Stimulated activated CD8-positive, alpha-beta memory T cell treated with anti-CD3 and anti-CD28 coated beads, Interleukin-12 subunit alpha, Interleukin-12 subunit beta, amount 100 ng/mL, for 24 hours (primary cell): ENCODE measurements at regions not wholly inside any gene's neighbourhood (a gene's known extent, or its start where the extent isn't known, plus 50 kb on each side); places are given as distances from the start of the nearest gene placed in this dataset.

Experiments used
- DNase-seq: peaks from one replicate; pipeline ENCODE4 v3.0.0-alpha.2; 2020; ENCODE audit errors: extremely low read depth

GRCh38 chr2:190783513-190784263 lies 96.9 kb upstream of the GLS start:
- DNase-seq = no peak

- DNase-seq = no peak
Measured at GRCh38 chr2:190785334-190785733, 95.3 kb upstream of the GLS start.

GRCh38 chr2:190786404-190787166 lies 94.0 kb upstream of the GLS start:
- no peak for DNase-seq

- no peak for DNase-seq
Measured at GRCh38 chr2:190787743-190788235, 92.8 kb upstream of the GLS start.

GRCh38 chr2:190789074-190790004 lies 91.3 kb upstream of the GLS start:
- DNase-seq = no peak

GRCh38 chr2:190791347-190791975 lies 89.2 kb upstream of the GLS start:
- DNase-seq = peak; percentile 20

GRCh38 chr2:190791976-190792575 lies 88.5 kb upstream of the GLS start:
- DNase-seq = no peak

GRCh38 chr2:190792956-190793888 lies 87.4 kb upstream of the GLS start:
- DNase-seq = no peak

- no peak for DNase-seq
Measured at GRCh38 chr2:190794377-190794776, 86.2 kb upstream of the GLS start.

- DNase-seq = no peak
Measured at GRCh38 chr2:190794790-190795189, 85.8 kb upstream of the GLS start.

- DNase-seq = no peak
Measured at GRCh38 chr2:190795686-190796085, 84.9 kb upstream of the GLS start.

GRCh38 chr2:190799999-190800398 lies 80.6 kb upstream of the GLS start:
- DNase-seq = no peak

- DNase-seq = no peak
Measured at GRCh38 chr2:190800528-190800927, 80.1 kb upstream of the GLS start.

GRCh38 chr2:190802129-190802528 lies 78.5 kb upstream of the GLS start:
- DNase-seq = no peak

GRCh38 chr2:190802626-190803209 lies 77.9 kb upstream of the GLS start:
- DNase-seq = no peak

- DNase-seq = no peak
Measured at GRCh38 chr2:190804182-190804795, 76.3 kb upstream of the GLS start.

GRCh38 chr2:190805126-190805525 lies 75.5 kb upstream of the GLS start:
- DNase-seq = no peak

- DNase-seq = no peak
Measured at GRCh38 chr2:190805843-190806242, 74.8 kb upstream of the GLS start.

GRCh38 chr2:190807886-190808285 lies 72.7 kb upstream of the GLS start:
- DNase-seq = no peak
